ENCODE measurements at regions not wholly inside any gene's neighbourhood (a gene's known extent, or its start where the extent isn't known, plus 50 kb on each side); places are given as distances from the start of the nearest gene placed in this dataset.

GRCh38 chr6:71496018-71496721 lies 207.6 kb downstream of the OGFRL1 start:
- Histone ChIP-seq H3K4me1 (peaks cover 0 to 10% (median 0%) of the 10 kb centered on the region in 4 donors), H3K27me3 (no peaks in the 10 kb centered on the region), H3K36me3 (no peaks in the 10 kb centered on the region), H3K4me3 (no peak overlapping the region), H3K27ac (peak overlapping the region; percentile 5 to 30 (median 14)), H3K9me3 (no peaks in the 10 kb centered on the region)
- no peak for TF ChIP-seq POLR2A (IDR thresholded peaks at IDR 0.05)
- TF ChIP-seq, protein P1, sequence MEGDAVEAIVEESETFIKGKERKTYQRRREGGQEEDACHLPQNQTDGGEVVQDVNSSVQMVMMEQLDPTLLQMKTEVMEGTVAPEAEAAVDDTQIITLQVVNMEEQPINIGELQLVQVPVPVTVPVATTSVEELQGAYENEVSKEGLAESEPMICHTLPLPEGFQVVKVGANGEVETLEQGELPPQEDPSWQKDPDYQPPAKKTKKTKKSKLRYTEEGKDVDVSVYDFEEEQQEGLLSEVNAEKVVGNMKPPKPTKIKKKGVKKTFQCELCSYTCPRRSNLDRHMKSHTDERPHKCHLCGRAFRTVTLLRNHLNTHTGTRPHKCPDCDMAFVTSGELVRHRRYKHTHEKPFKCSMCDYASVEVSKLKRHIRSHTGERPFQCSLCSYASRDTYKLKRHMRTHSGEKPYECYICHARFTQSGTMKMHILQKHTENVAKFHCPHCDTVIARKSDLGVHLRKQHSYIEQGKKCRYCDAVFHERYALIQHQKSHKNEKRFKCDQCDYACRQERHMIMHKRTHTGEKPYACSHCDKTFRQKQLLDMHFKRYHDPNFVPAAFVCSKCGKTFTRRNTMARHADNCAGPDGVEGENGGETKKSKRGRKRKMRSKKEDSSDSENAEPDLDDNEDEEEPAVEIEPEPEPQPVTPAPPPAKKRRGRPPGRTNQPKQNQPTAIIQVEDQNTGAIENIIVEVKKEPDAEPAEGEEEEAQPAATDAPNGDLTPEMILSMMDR (IDR thresholded peaks at IDR 0.05): no peak
- DNase-seq (no peak), ATAC-seq (peak in 3 of 4 donors; percentile 45 to 58 (median 47))
- 35% methylated on average over 5 of the region's 5 CpGs for WGBS (ENCODE audit: insufficient coverage, low coverage, low lambda C conversion rate, missing lambda C conversion rate)
- intact Hi-C loops (cut with DNase I): no loop called here

DNA sequence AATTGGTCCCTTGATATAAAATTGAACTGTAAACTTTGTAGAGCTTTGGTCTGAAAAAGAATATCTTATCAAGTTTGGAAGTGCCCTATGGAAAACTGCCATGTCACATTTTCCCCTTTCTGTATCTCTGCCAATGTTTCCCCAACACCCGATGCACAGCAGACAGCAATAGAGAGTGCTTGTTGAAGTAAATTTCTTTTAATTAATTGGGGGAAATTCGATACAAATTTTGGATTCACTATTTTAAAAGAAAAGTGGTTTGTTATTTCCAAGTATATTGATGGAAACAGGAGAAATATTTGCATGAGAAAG lies 208.1 kb downstream of the OGFRL1 start:
- Histone ChIP-seq H3K36me3 (no peaks in the 10 kb centered on the region), H3K27ac (peak overlapping the region in 2 of 3 donors; percentile 5 to 30), H3K9me3 (no peaks in the 10 kb centered on the region), H3K27me3 (no peaks in the 10 kb centered on the region), H3K4me3 (no peak overlapping the region), H3K4me1 (peaks cover 0 to 11% (median 0%) of the 10 kb centered on the region in 4 donors)
- no peak for TF ChIP-seq POLR2A (IDR thresholded peaks at IDR 0.05)
- TF ChIP-seq, protein P1 (IDR thresholded peaks at IDR 0.05): no peak
- 16% methylated on average over 2 of the region's 2 CpGs for WGBS (ENCODE audit: insufficient coverage, low coverage, low lambda C conversion rate, missing lambda C conversion rate)
- ATAC-seq: no peak
- intact Hi-C loops (cut with DNase I): no loop called here
- no peak for DNase-seq

DNA sequence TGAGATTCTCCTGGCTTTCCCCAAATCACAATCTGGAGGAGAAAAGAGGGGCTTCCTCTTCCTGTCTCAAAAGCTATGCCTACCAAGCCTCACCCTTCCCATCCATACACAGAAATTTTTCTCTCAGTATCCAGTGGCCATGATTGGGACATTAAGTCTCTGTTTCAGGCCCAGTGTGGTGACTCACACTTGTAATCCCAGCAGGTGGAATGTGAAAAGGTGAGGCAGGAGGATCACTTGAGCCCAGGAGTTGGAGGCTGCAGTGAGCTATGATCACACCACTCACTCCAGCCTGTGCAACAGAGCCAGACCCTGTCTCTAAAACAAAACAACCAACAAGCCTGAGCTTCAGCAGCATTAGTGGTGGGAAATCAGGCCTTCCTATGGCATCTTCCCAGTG lies 210.0 kb downstream of the OGFRL1 start:
- peaks cover 0 to 17% (median 0%) of the 10 kb centered on the region in 4 donors for H3K4me1 ChIP-seq
- TF ChIP-seq, protein P1 (IDR thresholded peaks at IDR 0.05): no peak
- no peak for TF ChIP-seq POLR2A (IDR thresholded peaks at IDR 0.05)
- H3K36me3 ChIP-seq: no peaks in the 10 kb centered on the region
- no peaks in the 10 kb centered on the region for H3K9me3 ChIP-seq
- intact Hi-C loops (cut with DNase I): no loop called here
- H3K4me3 ChIP-seq: no peak overlapping the region
- no peaks in the 10 kb centered on the region for H3K27me3 ChIP-seq
- no peak overlapping the region for H3K27ac ChIP-seq
- DNase-seq (no peak), ATAC-seq (peak in 1 of 4 donors; percentile 16)

DNA sequence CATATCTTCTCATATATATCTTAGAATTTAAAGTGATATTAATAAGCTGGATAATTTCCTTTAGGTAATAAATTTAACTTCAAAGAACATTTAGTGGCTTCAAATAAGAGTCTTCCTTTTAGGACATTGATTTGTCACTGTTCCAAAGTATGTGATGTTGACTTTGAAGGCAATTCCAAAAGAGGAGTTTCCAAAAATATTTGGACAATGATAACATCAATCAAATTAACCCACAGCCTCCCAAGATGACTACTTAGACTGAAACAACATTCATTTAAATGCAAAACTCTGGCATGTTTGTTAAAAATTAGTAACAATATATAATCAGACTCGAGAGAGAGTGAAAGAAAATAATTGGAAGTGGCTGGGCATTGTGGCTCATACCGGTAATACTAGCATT lies 211.1 kb downstream of the OGFRL1 start:
- WGBS (ENCODE audit: insufficient coverage, low coverage, low lambda C conversion rate, missing lambda C conversion rate): 61% methylated on average over 2 of the region's 2 CpGs
- ATAC-seq (peak; percentile 62 to 86 (median 78)), DNase-seq (no peak)
- TF ChIP-seq, protein P1 (IDR thresholded peaks at IDR 0.05): no peak
- TF ChIP-seq POLR2A (IDR thresholded peaks at IDR 0.05): no peak
- Histone ChIP-seq H3K9me3 (no peaks in the 10 kb centered on the region), H3K27me3 (no peaks in the 10 kb centered on the region), H3K4me3 (no peak overlapping the region), H3K36me3 (no peaks in the 10 kb centered on the region), H3K4me1 (peaks cover 0 to 17% (median 0%) of the 10 kb centered on the region in 4 donors), H3K27ac (no peak overlapping the region)
- intact Hi-C loops (cut with DNase I): loop anchor here in 1 of 2 donors (10.0 kb wide), 1 partner anchor 115 kb away; no protein-coding TSS in a partner anchor
